IMR-90 (cell line): ENCODE measurements at regions not wholly inside any gene's neighbourhood (a gene's known extent, or its start where the extent isn't known, plus 50 kb on each side); places are given as distances from the start of the nearest gene placed in this dataset.

Source experiments
- ATAC-seq: fragments of 200-7000 bp; cut with Tn5 transposase; 2 replicates; pipeline ENCODE4 v1.9.1; 2020; ENCODE audit warnings: low read depth, mild to moderate bottlenecking, moderate library complexity
- BruUV-seq: library from RNA; stranded (reverse); fragments of 400-500 nt; replicated peaks from 2 replicates; lab custom pipeline; 2021; lab: Mats Ljungman, UMichigan
- CTCF ChIA-PET: fragments of 300-600 bp; formaldehyde crosslinking; extraction: SDS; loops from one replicate; lab custom pipeline; 2021; ENCODE audit warnings: antibody characterized with exemption; lab: Yijun Ruan, JAX
- POLR2A ChIA-PET: fragments of 300-600 bp; sonication (Branson Sonifier 250); formaldehyde crosslinking; loops from one replicate; lab custom pipeline; 2022; ENCODE audit warnings: antibody characterized with exemption; ENCODE audit not compliant: unreplicated experiment; lab: Charles Lee
- DNase-seq: peaks from one replicate; pipeline ENCODE4 v3.0.0; 2013
- H2AFZ ChIP-seq: replicated peaks from 2 replicates; pipeline ENCODE3; 2013; ENCODE audit warnings: low read length, mild to moderate bottlenecking; ENCODE audit not compliant: poor library complexity
- H2AK5ac ChIP-seq: 2 replicates; pipeline ENCODE4 v1.6.1; 2013; ENCODE audit warnings: low read depth, low read length, inconsistent platforms
- H2AK9ac ChIP-seq: replicated peaks from 2 replicates; pipeline ENCODE3; 2013; ENCODE audit warnings: mild to moderate bottlenecking, low read depth, low read length, moderate library complexity; ENCODE audit not compliant: poor library complexity
- H2BK120ac ChIP-seq: 2 replicates; pipeline ENCODE4 v1.6.1; 2013; ENCODE audit warnings: low read depth, low read length, inconsistent platforms
- H2BK15ac ChIP-seq: 3 replicates; pipeline ENCODE4 v1.6.1; 2013; ENCODE audit warnings: low read depth, low read length, inconsistent platforms
- H2BK20ac ChIP-seq: 2 replicates; pipeline ENCODE4 v1.6.1; 2013; ENCODE audit warnings: low read depth, mild to moderate bottlenecking, inconsistent platforms, low read length, moderate library complexity
- H2BK5ac ChIP-seq: 2 replicates; pipeline ENCODE4 v1.6.1; 2013; ENCODE audit warnings: mild to moderate bottlenecking, low read depth, low read length, inconsistent platforms; ENCODE audit not compliant: poor library complexity, severe bottlenecking
- H3K14ac ChIP-seq: replicated peaks from 2 replicates; pipeline ENCODE4 v1.6.1; 2013; ENCODE audit warnings: low read depth, low read length, inconsistent platforms
- H3K18ac ChIP-seq: 2 replicates; pipeline ENCODE4 v1.6.1; 2013; ENCODE audit warnings: low read depth, low read length, control low read depth
- H3K23ac ChIP-seq: 2 replicates; pipeline ENCODE4 v1.6.1; 2013; ENCODE audit warnings: low read depth, low read length, inconsistent platforms
- H3K27ac ChIP-seq: 2 replicates; pipeline ENCODE4 v1.5.1; 2013; ENCODE audit warnings: mild to moderate bottlenecking, control low read depth, low read length; ENCODE audit not compliant: insufficient read depth
- H3K27me3 ChIP-seq: 2 replicates; pipeline ENCODE4 v1.6.1; 2013; ENCODE audit warnings: low read length; ENCODE audit not compliant: control insufficient read depth, insufficient read depth
- H3K36me3 ChIP-seq: 2 replicates; pipeline ENCODE4 v1.6.1; 2013; ENCODE audit warnings: low read length, mixed read lengths; ENCODE audit not compliant: control insufficient read depth, insufficient read depth
- H3K4ac ChIP-seq: 2 replicates; pipeline ENCODE4 v1.6.1; 2013; ENCODE audit warnings: low read depth, low read length, inconsistent platforms
- H3K4me1 ChIP-seq: 2 replicates; pipeline ENCODE4 v1.6.1; 2013; ENCODE audit warnings: low read length, mixed read lengths; ENCODE audit not compliant: control insufficient read depth, insufficient read depth
- H3K4me2 ChIP-seq: 2 replicates; pipeline ENCODE4 v1.6.1; 2013; ENCODE audit warnings: low read depth, mild to moderate bottlenecking, control low read depth, low read length, moderate library complexity
- H3K4me3 ChIP-seq: 2 replicates; pipeline ENCODE4 v1.5.1; 2013; ENCODE audit warnings: low read depth, mild to moderate bottlenecking, control low read depth, low read length, moderate library complexity; ENCODE audit not compliant: insufficient read depth
- H3K56ac ChIP-seq: 2 replicates; pipeline ENCODE4 v1.6.1; 2013; ENCODE audit warnings: low read length, inconsistent platforms; ENCODE audit not compliant: insufficient read depth; ENCODE audit errors: extremely low read depth
- H3K79me1 ChIP-seq, 2 experiments: 2 replicates each; pipeline ENCODE4 v1.6.1; 2013; ENCODE audit warnings: low read length in 2 of 2, inconsistent platforms in 1 of 2, low read depth in 1 of 2
- H3K9ac ChIP-seq: 2 replicates; pipeline ENCODE4 v1.6.1; 2013; ENCODE audit warnings: low read depth, low read length, control low read depth
- H3K9me1 ChIP-seq: 2 replicates; pipeline ENCODE4 v1.6.1; 2013; ENCODE audit warnings: low read length, inconsistent platforms; ENCODE audit not compliant: insufficient read depth
- H3K9me3 ChIP-seq: 2 replicates; pipeline ENCODE4 v1.6.1; 2013; ENCODE audit warnings: low read length; ENCODE audit not compliant: control insufficient read depth, insufficient read depth
- H4K20me1 ChIP-seq: 2 replicates; pipeline ENCODE4 v1.6.1; 2013; ENCODE audit warnings: low read length, inconsistent platforms; ENCODE audit not compliant: insufficient read depth
- H4K5ac ChIP-seq: 2 replicates; pipeline ENCODE4 v1.6.1; 2013; ENCODE audit warnings: mild to moderate bottlenecking, low read depth, low read length, control low read depth
- H4K8ac ChIP-seq, 2 experiments: 2 replicates each; pipeline ENCODE4 v1.6.1; 2013; ENCODE audit warnings: low read depth in 2 of 2, low read length in 2 of 2, control low read depth in 1 of 2, inconsistent platforms in 1 of 2
- H4K91ac ChIP-seq: 2 replicates; pipeline ENCODE4 v1.6.1; 2013; ENCODE audit warnings: low read depth, low read length, inconsistent platforms; ENCODE audit not compliant: insufficient read depth
- FOS ChIP-seq: fragments of 150-350 bp; IDR thresholded peaks from 2 replicates; pipeline ENCODE4 v1.6.1; 2016; ENCODE audit warnings: low read depth, low read length
- MAZ ChIP-seq: IDR thresholded peaks from 2 replicates; pipeline ENCODE4 v1.6.1; 2012; ENCODE audit warnings: low read depth, mild to moderate bottlenecking, low read length, improper control_type of control experiment, moderate library complexity, borderline replicate concordance
- NFE2L2 ChIP-seq: fragments of 150-350 bp; IDR thresholded peaks from 2 replicates; pipeline ENCODE4 v1.6.1; 2016; ENCODE audit warnings: low read depth, mild to moderate bottlenecking, low read length
- POLR2A ChIP-seq: IDR thresholded peaks from 2 replicates; pipeline ENCODE4 v1.6.1; 2012; ENCODE audit warnings: mild to moderate bottlenecking, low read depth, low read length
- RCOR1 ChIP-seq: IDR thresholded peaks from 2 replicates; pipeline ENCODE4 v1.6.1; 2012; ENCODE audit warnings: mild to moderate bottlenecking, low read length, improper control_type of control experiment; ENCODE audit not compliant: insufficient replicate concordance
- RFX5 ChIP-seq: IDR thresholded peaks from 2 replicates; pipeline ENCODE4 v1.8.0; 2012; ENCODE audit warnings: low read depth, mild to moderate bottlenecking, low read length, moderate library complexity
- SMC3 ChIP-seq: fragments of 150-350 bp; IDR thresholded peaks from 2 replicates; pipeline ENCODE4 v1.6.1; 2016; ENCODE audit warnings: low read depth, mild to moderate bottlenecking, antibody characterized with exemption, low read length, moderate library complexity
- USF2 ChIP-seq: fragments of 150-350 bp; IDR thresholded peaks from 2 replicates; pipeline ENCODE4 v1.6.1; 2017; ENCODE audit warnings: mild to moderate bottlenecking, antibody characterized with exemption, low read length, low read depth
- WGBS, 2 experiments: methylation state at CpG; one replicate each; pipeline versions ENCODE4 v1.1.5 to v1.1.7; 2013; ENCODE audit warnings: missing lambda C conversion rate in 2 of 2; ENCODE audit not compliant: insufficient read length in 1 of 2; ENCODE audit errors: extremely low coverage in 2 of 2; 5-methylcytosine and 5-hydroxymethylcytosine counted together
- dilution Hi-C: fragments of 300-500 bp; cut with HindIII; formaldehyde crosslinking; loops from one replicate; pipeline ENCODE4 v1.14.3; 2018; ENCODE audit warnings: low sequenced_read_pairs; ENCODE audit not compliant: unreplicated experiment
- in situ Hi-C: fragments of 300-500 bp; cut with MboI; formaldehyde crosslinking; loops from 3 replicates; pipeline ENCODE4 v1.14.3; 2019; ENCODE audit warnings: low sequenced_read_pairs, inconsistent platforms, mixed read lengths
- intact Hi-C: fragments of 100-400 bp; cut with micrococcal nuclease; formaldehyde crosslinking; loops from 2 replicates; pipeline ENCODE4 v1.10.0; 2022

- H3K14ac ChIP-seq: no peak overlapping the region
- H3K9ac ChIP-seq: no peak overlapping the region
- DNase-seq: no peak
- no TSS peak for BruUV-seq
- no peaks in the 10 kb centered on the region for H3K4me1 ChIP-seq
- no peak overlapping the region for H3K4me2 ChIP-seq
- no peak overlapping the region for H3K56ac ChIP-seq
- H2AK9ac ChIP-seq: no peak overlapping the region
- no peak overlapping the region for H2BK15ac ChIP-seq
- H2BK20ac ChIP-seq: no peak overlapping the region
- H3K79me1 ChIP-seq: no peaks in the 10 kb centered on the region
- in situ Hi-C loops (no loop called here), intact Hi-C loops (no loop called here), dilution Hi-C loops (no loop called here)
- H2BK120ac ChIP-seq: no peak overlapping the region
- H3K27ac ChIP-seq: no peak overlapping the region
- peaks cover 2% of the 10 kb centered on the region; the same call in 1 of the 2 replicates for H3K9me3 ChIP-seq
- ATAC-seq: no peak
- TF ChIP-seq MAZ: no peak
- TF ChIP-seq FOS: no peak
- no peak for TF ChIP-seq RCOR1
- TF ChIP-seq POLR2A: no peak
- no peak for TF ChIP-seq USF2
- no peak for TF ChIP-seq SMC3
- no peak for TF ChIP-seq RFX5
- TF ChIP-seq NFE2L2: no peak
- H3K4me3 ChIP-seq: no peak overlapping the region
- H3K27me3 ChIP-seq: no peaks in the 10 kb centered on the region
- H4K8ac ChIP-seq: no peak overlapping the region
- no peak overlapping the region for H2AK5ac ChIP-seq
- H2BK5ac ChIP-seq: no peak overlapping the region
- H3K4ac ChIP-seq: no peak overlapping the region
- no peaks in the 10 kb centered on the region for H3K9me1 ChIP-seq
- 90% methylated on average over 2 of the region's 7 CpGs; no CpG with 5 or more reads in 1 of the 2 experiments for WGBS, 2 experiments
- H2AFZ ChIP-seq: no peak overlapping the region
- no peaks in the 10 kb centered on the region for H4K20me1 ChIP-seq
- no peak overlapping the region for H3K18ac ChIP-seq
- no peak overlapping the region for H4K91ac ChIP-seq
- H3K23ac ChIP-seq: no peak overlapping the region
- CTCF ChIA-PET: interaction anchor here (0.6 kb wide), 1 partner anchor 157 kb away, joined by 5 read pairs; no protein-coding TSS in a partner anchor
- POLR2A ChIA-PET: no interaction called here
- no peak overlapping the region for H4K5ac ChIP-seq
- H3K36me3 ChIP-seq: no peaks in the 10 kb centered on the region
Measured at GRCh38 chr6:67897998-67898607, 737.0 kb upstream of the ADGRB3 start.
